Suprapubic skin (tissue), 4 donors: ENCODE measurements at regions not wholly inside any gene's neighbourhood (a gene's known extent, or its start where the extent isn't known, plus 50 kb on each side); places are given as distances from the start of the nearest gene placed in this dataset.

Experiments used
- CTCF ChIP-seq, 2 donors: fragments of 200-600 bp in 1 of 2; fragments of 450-650 bp in 1 of 2; sonication (generic) in 1 of 2; IDR thresholded peaks; one replicate each; pipeline ENCODE4 v1.5.1; 2016 to 2019; ENCODE audit warnings: antibody characterized with exemption in 2 of 2, mild to moderate bottlenecking in 1 of 2, moderate library complexity in 1 of 2
- EP300 ChIP-seq: sonication (generic); formaldehyde crosslinking; IDR thresholded peaks from one replicate; pipeline ENCODE4 v1.6.1; 2017; ENCODE audit warnings: antibody characterized with exemption
- POLR2A ChIP-seq, 2 donors: fragments of 450-650 bp; IDR thresholded peaks; one replicate each; pipeline ENCODE4 v1.6.1; 2017; ENCODE audit warnings: antibody characterized with exemption in 2 of 2, mild to moderate bottlenecking in 2 of 2, moderate library complexity in 2 of 2
- POLR2AphosphoS5 ChIP-seq, 3 donors: sonication (generic); formaldehyde crosslinking; IDR thresholded peaks; one replicate each; pipeline ENCODE4 v1.6.1; 2017; ENCODE audit warnings: antibody characterized with exemption in 3 of 3

DNA sequence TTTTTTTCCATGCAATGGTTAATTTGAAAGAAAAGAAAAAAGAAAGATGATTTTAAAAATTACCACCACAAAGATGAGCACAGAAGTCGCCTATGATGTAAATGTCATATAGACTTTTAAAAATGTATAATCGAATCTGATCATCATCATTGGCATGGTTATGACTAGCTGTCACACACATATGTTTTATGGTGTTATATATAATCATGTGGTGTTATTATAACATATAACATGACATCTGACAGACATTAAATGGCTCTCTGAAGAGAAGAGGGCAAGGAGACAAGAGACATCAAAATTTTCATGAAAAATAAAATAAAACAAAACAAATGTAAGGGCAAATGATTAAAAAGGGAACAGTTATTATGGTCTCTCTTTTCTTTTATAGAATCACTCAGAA is 217.5 kb downstream of the TMEM161B start:
- TF ChIP-seq CTCF (IDR thresholded peaks at IDR 0.05): no peak
- TF ChIP-seq POLR2A (IDR thresholded peaks at IDR 0.05): no peak
- TF ChIP-seq POLR2AphosphoS5 (IDR thresholded peaks at IDR 0.05): no peak
- TF ChIP-seq EP300: no peak
